Liver (tissue), 8 donors: ENCODE measurements at regions not wholly inside any gene's neighbourhood (a gene's known extent, or its start where the extent isn't known, plus 50 kb on each side); places are given as distances from the start of the nearest gene placed in this dataset.

Source experiments
- DNase-seq: peaks from one replicate; pipeline ENCODE4 v3.0.0-alpha.2; 2017; ENCODE audit warnings: low spot score
- H3K27ac ChIP-seq, 2 donors: one replicate each; pipeline ENCODE4 v1.7.0; 2013; ENCODE audit warnings: inconsistent platforms in 2 of 2, low read length in 2 of 2, control low read depth in 1 of 2, low read depth in 1 of 2, mild to moderate bottlenecking in 1 of 2
- H3K27me3 ChIP-seq, 4 donors: one replicate each; pipeline versions ENCODE4 v1.6.1 to v1.7.0; 2013; ENCODE audit warnings: low read length in 3 of 4, inconsistent platforms in 1 of 4, mild to moderate bottlenecking in 1 of 4, moderate library complexity in 1 of 4; ENCODE audit not compliant: control insufficient read depth in 4 of 4, insufficient read depth in 4 of 4
- H3K36me3 ChIP-seq, 4 donors: one replicate each; pipeline versions ENCODE4 v1.6.1 to v1.7.0; 2013; ENCODE audit warnings: low read length in 3 of 4, mild to moderate bottlenecking in 3 of 4, low read depth in 1 of 4, moderate library complexity in 1 of 4; ENCODE audit not compliant: control insufficient read depth in 4 of 4, insufficient read depth in 3 of 4
- H3K4me1 ChIP-seq, 4 donors: one replicate each; pipeline versions ENCODE4 v1.6.1 to v1.7.0; 2013; ENCODE audit warnings: low read length in 3 of 4, mild to moderate bottlenecking in 3 of 4, moderate library complexity in 1 of 4; ENCODE audit not compliant: control insufficient read depth in 4 of 4, insufficient read depth in 4 of 4
- H3K4me3 ChIP-seq, 3 donors: one replicate each; pipeline versions ENCODE4 v1.6.1 to v1.7.0; 2013; ENCODE audit warnings: low read length in 3 of 3, control low read depth in 1 of 3, low read depth in 1 of 3, mild to moderate bottlenecking in 1 of 3
- H3K9ac ChIP-seq, 2 donors: one replicate each; pipeline ENCODE4 v1.7.0; 2013; ENCODE audit warnings: low read length in 2 of 2, mild to moderate bottlenecking in 2 of 2, moderate library complexity in 2 of 2, control low read depth in 1 of 2, low read depth in 1 of 2
- H3K9me3 ChIP-seq, 4 donors: one replicate each; pipeline versions ENCODE4 v1.6.1 to v1.7.0; 2013; ENCODE audit warnings: low read length in 3 of 4; ENCODE audit not compliant: control insufficient read depth in 4 of 4
- EGR1 ChIP-seq, 2 donors: IDR thresholded peaks; 2 replicates each; pipeline ENCODE4 v1.6.1; 2016 to 2018; ENCODE audit warnings: antibody characterized with exemption in 2 of 2, low read depth in 2 of 2
- FOXA1 ChIP-seq: IDR thresholded peaks from 2 replicates; pipeline ENCODE4 v1.6.1; 2016; ENCODE audit warnings: antibody characterized with exemption
- FOXA2 ChIP-seq: IDR thresholded peaks from 2 replicates; pipeline ENCODE4 v1.6.1; 2016; ENCODE audit warnings: antibody characterized with exemption
- GABPA ChIP-seq, 2 donors: IDR thresholded peaks in 1 of 2; conservative IDR thresholded peaks in 1 of 2; 2 replicates each; pipeline ENCODE4 v1.6.1; 2016; ENCODE audit warnings: antibody characterized with exemption in 2 of 2, mild to moderate bottlenecking in 1 of 2, moderate library complexity in 1 of 2
- HNF4A ChIP-seq, 2 donors: conservative IDR thresholded peaks; 2 replicates each; pipeline ENCODE4 v1.6.1; 2016; ENCODE audit warnings: antibody characterized with exemption in 2 of 2, mild to moderate bottlenecking in 2 of 2
- HNF4G ChIP-seq: IDR thresholded peaks from 2 replicates; pipeline ENCODE4 v1.6.1; 2016; ENCODE audit warnings: antibody characterized with exemption
- JUND ChIP-seq, 2 donors: IDR thresholded peaks; 2 replicates each; pipeline ENCODE4 v1.6.1; 2016; ENCODE audit warnings: antibody characterized with exemption in 2 of 2
- NR2F2 ChIP-seq: IDR thresholded peaks from 2 replicates; pipeline ENCODE4 v1.6.1; 2016; ENCODE audit warnings: antibody characterized with exemption
- RAD21 ChIP-seq, 2 donors: IDR thresholded peaks; 2 replicates each; pipeline ENCODE4 v1.6.1; 2016; ENCODE audit warnings: antibody characterized with exemption in 2 of 2, mild to moderate bottlenecking in 2 of 2
- RXRA ChIP-seq, 2 donors: IDR thresholded peaks; 2 replicates each; pipeline ENCODE4 v1.6.1; 2017 to 2018; ENCODE audit warnings: antibody characterized with exemption in 2 of 2, mild to moderate bottlenecking in 1 of 2
- SP1 ChIP-seq: IDR thresholded peaks from 2 replicates; pipeline ENCODE4 v1.6.1; 2018; ENCODE audit warnings: antibody characterized with exemption, mild to moderate bottlenecking
- TAF1 ChIP-seq: conservative IDR thresholded peaks from 2 replicates; pipeline ENCODE4 v1.6.1; 2016; ENCODE audit warnings: antibody characterized with exemption, mild to moderate bottlenecking
- YY1 ChIP-seq: IDR thresholded peaks from 2 replicates; pipeline ENCODE4 v1.6.1; 2016; ENCODE audit warnings: antibody characterized with exemption, mild to moderate bottlenecking
- WGBS: extraction: QIAGEN DNeasy Blood & Tissue Kit; methylation state at CpG from one replicate; pipeline ENCODE4 v1.1.7; 2013; 5-methylcytosine and 5-hydroxymethylcytosine counted together
- TF ChIP-seq, protein P1 (sequence below): IDR thresholded peaks from 2 replicates; pipeline ENCODE4 v1.6.1; 2016; ENCODE audit warnings: antibody characterized with exemption
- TF ChIP-seq, protein P2 (sequence below): fragments of 150-350 bp; IDR thresholded peaks from 2 replicates; pipeline ENCODE4 v1.5.1; 2017; ENCODE audit warnings: improper control_type of control experiment, low read depth, low read length; ENCODE audit not compliant: missing input control
- TF ChIP-seq, protein P3 (sequence below): IDR thresholded peaks from 2 replicates; pipeline ENCODE4 v1.6.1; 2016; ENCODE audit warnings: antibody characterized with exemption
- TF ChIP-seq, protein P4 (sequence below): IDR thresholded peaks from 2 replicates; pipeline ENCODE4 v1.6.1; 2016; ENCODE audit warnings: antibody characterized with exemption
- donor health status: healthy.
- donor health status: healthy.
- donor health status: healthy.
- donor health status: healthy.
- donor health status: healthy.

DNA sequence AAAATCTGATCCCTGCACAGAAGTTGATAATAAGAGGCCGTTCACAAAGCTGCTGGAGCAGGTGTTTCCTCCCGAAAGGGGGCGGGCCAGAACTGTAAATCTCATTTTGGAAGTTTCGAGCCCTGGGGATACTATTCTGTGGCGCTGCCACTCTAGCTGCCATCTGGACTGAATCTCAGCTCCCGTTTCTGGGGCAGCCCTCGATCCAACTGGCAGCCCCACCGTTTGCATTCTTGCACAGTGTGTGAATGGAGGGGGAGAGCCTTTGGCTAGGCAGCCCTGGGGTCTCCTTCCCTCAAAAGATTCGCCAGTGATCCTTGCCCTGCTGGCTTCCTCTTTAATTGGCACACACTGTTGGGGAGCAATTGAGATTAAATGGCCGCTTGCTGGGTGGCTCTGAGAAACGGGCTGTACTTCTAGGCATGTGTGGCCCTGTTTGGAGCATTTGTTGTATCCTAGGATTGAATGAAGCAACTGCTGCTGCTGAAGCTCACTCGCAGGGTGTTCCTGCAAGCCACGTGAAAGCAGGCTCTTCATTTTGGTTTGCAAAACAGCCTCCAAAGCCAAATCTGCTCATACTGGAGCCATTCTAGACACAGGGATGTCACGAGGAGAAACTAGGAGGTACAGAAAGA, 57.2 kb upstream of the TOPAZ1 start:
- WGBS: 51% methylated on average over 14 of the region's 14 CpGs
- Histone ChIP-seq H3K27ac (no peak overlapping the region), H3K9ac (no peak overlapping the region)

DNA sequence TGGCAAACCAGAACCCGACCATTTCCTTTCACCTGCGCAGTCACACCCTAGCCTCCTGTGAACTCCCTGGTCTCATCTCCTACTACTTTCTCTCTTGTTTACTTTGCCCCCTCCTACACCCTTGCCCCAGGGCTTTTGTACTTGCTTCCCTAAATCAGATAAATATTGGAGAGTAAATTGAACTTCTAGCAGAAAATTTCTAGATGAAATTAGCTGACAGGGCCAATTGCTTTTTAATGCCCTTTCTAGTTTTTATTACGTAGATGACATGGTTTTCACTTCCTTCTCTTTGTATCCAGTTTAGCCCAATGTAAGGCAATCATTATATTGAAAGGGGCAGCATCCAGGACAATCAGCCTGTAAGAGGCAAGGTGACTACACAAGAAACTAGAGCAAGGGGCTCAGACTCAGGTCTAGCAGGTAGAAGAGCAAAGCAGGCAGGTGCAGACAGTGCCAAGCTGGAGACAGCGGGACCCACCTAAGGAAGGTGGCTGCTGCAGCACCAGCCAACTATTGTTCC, 56.2 kb upstream of the TOPAZ1 start:
- Histone ChIP-seq H3K4me3 (no peak overlapping the region), H3K27ac (no peak overlapping the region), H3K9me3 (no peaks in the 10 kb centered on the region), H3K4me1 (no peaks in the 10 kb centered on the region), H3K36me3 (no peaks in the 10 kb centered on the region), H3K9ac (no peak overlapping the region), H3K27me3 (peaks cover 0 to 10% (median 0%) of the 10 kb centered on the region in 4 donors)
- TF ChIP-seq YY1 (no peak), NR2F2 (no peak)
- TF ChIP-seq, protein P1, sequence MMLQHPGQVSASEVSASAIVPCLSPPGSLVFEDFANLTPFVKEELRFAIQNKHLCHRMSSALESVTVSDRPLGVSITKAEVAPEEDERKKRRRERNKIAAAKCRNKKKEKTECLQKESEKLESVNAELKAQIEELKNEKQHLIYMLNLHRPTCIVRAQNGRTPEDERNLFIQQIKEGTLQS: no peak
- no peak for DNase-seq
- WGBS: 67% methylated on average over 4 of the region's 4 CpGs

More for the DNA sequence above, 57.2 kb upstream of the TOPAZ1 start:
- no peak for DNase-seq
- Histone ChIP-seq H3K36me3 (no peaks in the 10 kb centered on the region), H3K27me3 (peaks cover 0 to 10% (median 0%) of the 10 kb centered on the region in 4 donors), H3K4me3 (no peak overlapping the region), H3K4me1 (no peaks in the 10 kb centered on the region), H3K9me3 (no peaks in the 10 kb centered on the region)
- TF ChIP-seq RAD21 (IDR thresholded peaks at IDR 0.05) (no peak), YY1 (no peak), FOXA1 (no peak), HNF4G (no peak), FOXA2 (no peak), EGR1 (IDR thresholded peaks at IDR 0.05; ENCODE audit: low read depth in 2 of 2) (no peak), GABPA (IDR thresholded peaks at IDR 0.05 in 1 of 2, conservative IDR thresholded peaks at IDR 0.05 in 1 of 2) (no peak), TAF1 (no peak), NR2F2 (no peak), HNF4A (conservative IDR thresholded peaks at IDR 0.05) (no peak), JUND (IDR thresholded peaks at IDR 0.05) (no peak), SP1 (no peak), RXRA (IDR thresholded peaks at IDR 0.05) (no peak)
- TF ChIP-seq, protein P2, sequence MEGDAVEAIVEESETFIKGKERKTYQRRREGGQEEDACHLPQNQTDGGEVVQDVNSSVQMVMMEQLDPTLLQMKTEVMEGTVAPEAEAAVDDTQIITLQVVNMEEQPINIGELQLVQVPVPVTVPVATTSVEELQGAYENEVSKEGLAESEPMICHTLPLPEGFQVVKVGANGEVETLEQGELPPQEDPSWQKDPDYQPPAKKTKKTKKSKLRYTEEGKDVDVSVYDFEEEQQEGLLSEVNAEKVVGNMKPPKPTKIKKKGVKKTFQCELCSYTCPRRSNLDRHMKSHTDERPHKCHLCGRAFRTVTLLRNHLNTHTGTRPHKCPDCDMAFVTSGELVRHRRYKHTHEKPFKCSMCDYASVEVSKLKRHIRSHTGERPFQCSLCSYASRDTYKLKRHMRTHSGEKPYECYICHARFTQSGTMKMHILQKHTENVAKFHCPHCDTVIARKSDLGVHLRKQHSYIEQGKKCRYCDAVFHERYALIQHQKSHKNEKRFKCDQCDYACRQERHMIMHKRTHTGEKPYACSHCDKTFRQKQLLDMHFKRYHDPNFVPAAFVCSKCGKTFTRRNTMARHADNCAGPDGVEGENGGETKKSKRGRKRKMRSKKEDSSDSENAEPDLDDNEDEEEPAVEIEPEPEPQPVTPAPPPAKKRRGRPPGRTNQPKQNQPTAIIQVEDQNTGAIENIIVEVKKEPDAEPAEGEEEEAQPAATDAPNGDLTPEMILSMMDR: no peak
- TF ChIP-seq, protein P1: no peak

DNA sequence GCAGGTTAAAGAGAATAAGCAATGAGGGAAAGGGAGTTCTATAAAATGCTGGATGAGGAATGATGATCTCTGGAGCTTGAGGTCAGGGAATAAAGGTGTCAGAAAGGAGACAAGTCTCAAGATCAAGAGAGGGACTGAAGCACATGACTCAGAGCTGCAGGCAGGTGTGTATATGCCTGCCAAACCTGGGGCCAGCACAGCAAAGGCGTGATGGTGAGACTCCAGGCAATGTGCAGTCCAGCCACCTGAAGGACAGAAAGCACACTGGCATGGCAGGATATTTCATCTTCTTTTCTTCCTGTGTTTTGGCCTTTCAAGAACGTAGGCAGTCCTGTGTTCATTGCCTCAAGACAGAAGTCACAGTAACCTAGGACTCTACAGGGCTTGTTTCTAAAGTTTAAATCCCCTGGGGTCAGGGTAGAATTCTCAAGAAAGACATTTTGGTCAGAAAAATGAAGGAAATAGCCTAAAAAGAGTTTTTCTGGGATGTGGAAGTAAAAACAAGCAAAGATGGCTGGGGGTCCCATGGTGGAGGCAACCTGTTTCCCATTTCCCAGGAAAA, 55.5 kb upstream of the TOPAZ1 start:
- Histone ChIP-seq H3K4me3 (no peak overlapping the region), H3K27me3 (peaks cover 0 to 10% (median 0%) of the 10 kb centered on the region in 4 donors), H3K9ac (no peak overlapping the region), H3K9me3 (peaks cover 0 to 1% (median 0%) of the 10 kb centered on the region in 4 donors), H3K36me3 (no peaks in the 10 kb centered on the region), H3K27ac (no peak overlapping the region), H3K4me1 (no peaks in the 10 kb centered on the region)
- DNase-seq: no peak
- TF ChIP-seq EGR1 (IDR thresholded peaks at IDR 0.05; ENCODE audit: low read depth in 2 of 2): no peak
- no peak for TF ChIP-seq HNF4A (conservative IDR thresholded peaks at IDR 0.05)
- TF ChIP-seq, protein P3, sequence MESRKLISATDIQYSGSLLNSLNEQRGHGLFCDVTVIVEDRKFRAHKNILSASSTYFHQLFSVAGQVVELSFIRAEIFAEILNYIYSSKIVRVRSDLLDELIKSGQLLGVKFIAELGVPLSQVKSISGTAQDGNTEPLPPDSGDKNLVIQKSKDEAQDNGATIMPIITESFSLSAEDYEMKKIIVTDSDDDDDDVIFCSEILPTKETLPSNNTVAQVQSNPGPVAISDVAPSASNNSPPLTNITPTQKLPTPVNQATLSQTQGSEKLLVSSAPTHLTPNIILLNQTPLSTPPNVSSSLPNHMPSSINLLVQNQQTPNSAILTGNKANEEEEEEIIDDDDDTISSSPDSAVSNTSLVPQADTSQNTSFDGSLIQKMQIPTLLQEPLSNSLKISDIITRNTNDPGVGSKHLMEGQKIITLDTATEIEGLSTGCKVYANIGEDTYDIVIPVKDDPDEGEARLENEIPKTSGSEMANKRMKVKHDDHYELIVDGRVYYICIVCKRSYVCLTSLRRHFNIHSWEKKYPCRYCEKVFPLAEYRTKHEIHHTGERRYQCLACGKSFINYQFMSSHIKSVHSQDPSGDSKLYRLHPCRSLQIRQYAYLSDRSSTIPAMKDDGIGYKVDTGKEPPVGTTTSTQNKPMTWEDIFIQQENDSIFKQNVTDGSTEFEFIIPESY: no peak
- no peak for TF ChIP-seq RAD21 (IDR thresholded peaks at IDR 0.05)
- no peak for TF ChIP-seq NR2F2
- no peak for TF ChIP-seq YY1
- TF ChIP-seq FOXA1: no peak
- no peak for TF ChIP-seq GABPA (IDR thresholded peaks at IDR 0.05 in 1 of 2, conservative IDR thresholded peaks at IDR 0.05 in 1 of 2)
- TF ChIP-seq, protein P4, sequence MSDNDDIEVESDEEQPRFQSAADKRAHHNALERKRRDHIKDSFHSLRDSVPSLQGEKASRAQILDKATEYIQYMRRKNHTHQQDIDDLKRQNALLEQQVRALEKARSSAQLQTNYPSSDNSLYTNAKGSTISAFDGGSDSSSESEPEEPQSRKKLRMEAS: no peak
- no peak for TF ChIP-seq HNF4G
- TF ChIP-seq FOXA2: no peak
- WGBS: 67% methylated on average over 2 of the region's 2 CpGs
